Hematopoietic multipotent progenitor cell treated with erythropoietin and hydrocortisone succinate and interleukin-3 and kit ligand, for 6 days (in vitro differentiated cells): ENCODE measurements at regions not wholly inside any gene's neighbourhood (a gene's known extent, or its start where the extent isn't known, plus 50 kb on each side); places are given as distances from the start of the nearest gene placed in this dataset.
"Not testable (repeated sequence)": the region's sequence is repeated elsewhere in the genome, so short reads cannot be mapped to it uniquely, and the experiment has no call there.

ENCODE experiments used
- DNase-seq: peaks from one replicate; pipeline ENCODE4 v3.0.0-alpha.2; 2015

DNA sequence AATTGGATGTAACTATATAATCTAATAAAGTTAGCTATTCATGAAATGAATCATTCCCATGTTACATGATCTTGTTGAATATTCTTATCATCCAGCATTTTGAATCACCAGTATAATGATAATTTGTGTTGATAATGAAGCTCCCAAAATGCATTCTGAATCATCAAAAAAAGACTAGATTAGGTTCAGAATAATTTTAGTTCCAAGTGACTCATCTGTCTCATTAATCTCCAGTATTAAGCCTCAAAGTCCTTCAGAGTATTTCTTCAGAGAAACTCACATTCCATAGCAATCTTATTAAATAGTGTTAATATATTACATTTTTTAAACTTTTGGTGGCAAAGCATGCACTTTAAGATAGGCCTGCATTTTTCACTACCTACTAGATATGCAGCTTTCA lies 207.5 kb downstream of the SLITRK5 start:
- DNase-seq: no peak

DNA sequence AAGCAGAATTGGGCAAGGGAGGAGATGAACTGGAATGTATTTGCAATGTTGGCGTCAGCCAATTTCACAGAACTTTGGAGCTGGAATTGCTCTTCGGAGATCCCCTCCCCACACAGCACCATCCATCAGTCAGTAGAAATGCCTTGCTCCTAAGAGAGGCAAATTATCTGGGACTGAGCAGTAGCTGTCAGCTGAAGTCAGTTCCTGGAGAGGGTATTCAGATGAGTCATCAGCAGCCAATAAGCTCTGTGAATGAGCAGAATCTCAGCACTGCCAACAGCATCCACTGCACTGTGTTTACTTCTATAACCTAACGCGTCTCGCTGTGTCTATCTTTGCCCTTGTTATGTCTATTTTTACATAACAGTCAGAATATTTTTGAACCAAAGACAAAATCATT lies 213.7 kb downstream of the SLITRK5 start:
- no peak for DNase-seq

DNA sequence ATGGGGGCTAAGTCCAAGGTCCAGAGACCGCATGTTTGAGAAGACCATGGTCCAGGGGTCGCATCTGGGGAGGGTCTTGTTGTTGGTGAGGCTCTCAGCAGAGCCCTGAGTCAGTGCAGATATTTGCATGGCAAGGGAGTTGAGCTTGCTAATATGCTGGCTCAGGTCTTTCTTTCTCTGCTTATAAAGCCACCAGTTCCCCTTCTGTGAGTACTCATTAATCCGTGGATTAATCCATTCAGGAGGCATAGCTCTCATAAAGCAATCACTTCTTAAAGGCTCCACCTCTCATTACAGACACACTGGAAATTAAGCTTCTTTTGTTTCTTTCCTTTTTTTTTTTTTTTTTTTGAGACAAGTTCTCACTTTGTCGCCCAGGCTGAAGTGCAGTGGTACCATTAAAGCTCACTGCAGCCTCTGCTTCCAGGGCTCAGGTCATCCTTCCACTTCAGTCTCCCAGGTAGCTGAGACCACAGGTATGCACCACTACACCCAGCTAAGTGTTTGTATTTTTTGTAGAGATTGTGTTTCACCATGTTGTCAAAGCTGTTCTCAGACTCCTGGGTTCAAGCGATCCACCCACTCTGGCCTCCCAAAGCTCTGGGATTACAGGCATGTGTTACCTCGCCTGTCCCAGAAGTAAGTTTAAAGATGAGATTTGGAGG lies 216.4 kb downstream of the SLITRK5 start:
- no peak for DNase-seq

DNA sequence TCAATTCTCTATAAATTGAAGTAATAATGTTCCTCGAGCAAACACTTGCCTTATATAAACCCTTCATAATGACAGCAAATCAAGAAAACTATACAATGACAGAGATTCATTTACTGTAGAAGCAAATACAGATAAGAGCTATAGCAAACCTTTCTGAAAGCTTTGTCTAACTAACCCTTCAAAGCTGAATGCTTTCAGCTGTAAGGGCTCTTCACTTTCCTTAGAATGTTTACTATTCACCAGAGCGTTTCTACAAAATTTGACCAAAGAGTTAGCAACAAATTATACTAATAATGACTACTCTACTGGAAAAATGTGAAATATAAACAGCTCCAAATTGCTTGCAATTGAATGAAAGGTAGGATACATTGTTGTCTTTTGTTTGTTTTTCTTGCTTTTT lies 218.1 kb downstream of the SLITRK5 start:
- no peak for DNase-seq

DNA sequence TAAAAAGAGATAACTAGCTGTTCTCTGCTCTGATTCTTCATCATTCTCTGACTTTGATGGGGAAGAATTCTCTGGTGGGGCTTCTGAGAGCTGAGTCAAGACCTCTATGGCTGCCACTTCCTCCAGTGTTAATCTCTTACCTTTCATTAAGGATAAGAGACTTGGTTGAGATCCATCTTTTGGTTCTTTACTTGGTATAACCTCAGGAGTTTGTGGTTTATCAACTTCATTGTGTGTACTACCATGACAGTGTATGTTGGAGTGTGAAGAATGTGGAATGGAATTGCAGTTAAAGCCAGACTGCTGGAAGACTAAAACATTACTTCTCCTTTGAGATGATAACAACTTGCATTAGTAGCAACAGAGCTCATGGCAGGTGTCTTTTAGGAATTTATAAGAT lies 222.0 kb downstream of the SLITRK5 start:
- no peak for DNase-seq

DNA sequence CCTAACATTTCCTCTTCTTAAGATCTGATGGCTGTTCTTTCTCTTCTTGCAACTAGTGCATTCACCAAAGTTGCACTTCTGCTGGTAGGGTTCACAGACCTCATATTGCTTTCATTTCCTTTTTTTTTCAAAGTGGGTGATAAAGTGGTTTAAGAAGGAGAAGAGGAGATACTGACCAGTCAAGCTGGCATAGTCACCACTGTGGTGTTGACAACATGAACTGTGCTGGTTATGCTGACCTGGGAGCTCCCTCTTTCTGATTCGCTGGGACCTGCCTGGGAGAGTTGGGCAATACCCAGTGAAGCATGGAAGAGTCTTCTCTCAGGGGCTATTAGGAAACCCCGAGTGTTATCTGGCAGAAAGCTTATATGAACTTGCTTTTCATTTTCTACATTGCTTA lies 222.9 kb downstream of the SLITRK5 start:
- no peak for DNase-seq

DNA sequence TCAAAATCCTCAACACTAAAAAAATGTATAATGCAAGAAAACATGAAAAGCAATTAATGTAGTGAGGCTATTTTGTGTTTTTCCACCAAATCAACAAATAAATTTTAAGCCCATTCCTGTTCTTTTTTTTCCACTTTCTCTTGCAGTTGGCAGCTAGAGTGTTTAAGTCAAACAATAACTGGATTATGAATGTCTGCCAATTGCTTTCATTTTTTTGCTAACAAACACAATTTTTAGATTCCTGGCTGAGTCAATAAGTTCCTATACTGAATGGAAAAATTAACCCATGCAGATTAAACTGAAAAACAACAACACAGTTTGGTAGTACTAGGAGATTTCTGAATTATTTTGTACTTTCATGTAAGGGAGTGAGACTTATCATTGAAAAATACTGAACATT lies 232.4 kb downstream of the SLITRK5 start:
- no peak for DNase-seq

DNA sequence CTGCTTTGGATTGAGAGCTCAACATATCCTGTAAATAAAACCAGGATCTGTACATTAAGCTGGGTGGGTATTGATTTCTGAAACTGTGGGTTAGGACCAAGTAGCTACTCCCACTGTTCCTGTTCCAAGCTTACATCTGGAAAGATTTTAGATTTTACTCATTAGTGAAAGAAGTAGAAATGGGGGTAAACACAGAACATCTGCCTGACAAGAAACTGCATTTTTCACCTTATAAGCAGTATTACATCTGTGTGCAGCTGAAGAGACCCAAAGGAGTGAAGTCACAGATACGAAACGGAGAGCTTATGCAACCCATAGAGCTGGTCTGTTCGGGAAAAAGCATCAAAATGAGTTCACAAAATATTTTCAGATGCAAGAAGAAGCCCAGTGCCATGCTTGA lies 235.2 kb downstream of the SLITRK5 start:
- no peak for DNase-seq

DNA sequence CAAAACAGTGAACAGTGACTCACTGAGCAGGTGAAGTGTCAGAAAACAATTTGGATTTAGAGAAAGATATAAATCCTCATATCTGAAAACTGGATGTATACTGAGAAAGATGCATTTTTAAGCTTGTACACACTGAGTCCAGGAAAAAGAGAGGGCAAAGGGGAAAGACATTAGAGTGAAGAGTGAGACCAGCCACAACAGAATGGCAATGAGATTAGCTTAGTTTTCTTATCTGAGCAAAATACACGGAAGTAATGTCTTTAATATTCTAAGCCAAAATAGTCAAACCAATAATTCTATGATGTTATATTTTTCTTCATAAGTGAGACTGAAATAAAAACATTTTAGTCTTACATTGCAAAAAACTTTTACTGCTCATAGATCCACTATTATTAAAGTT lies 236.0 kb downstream of the SLITRK5 start:
- no peak for DNase-seq

DNA sequence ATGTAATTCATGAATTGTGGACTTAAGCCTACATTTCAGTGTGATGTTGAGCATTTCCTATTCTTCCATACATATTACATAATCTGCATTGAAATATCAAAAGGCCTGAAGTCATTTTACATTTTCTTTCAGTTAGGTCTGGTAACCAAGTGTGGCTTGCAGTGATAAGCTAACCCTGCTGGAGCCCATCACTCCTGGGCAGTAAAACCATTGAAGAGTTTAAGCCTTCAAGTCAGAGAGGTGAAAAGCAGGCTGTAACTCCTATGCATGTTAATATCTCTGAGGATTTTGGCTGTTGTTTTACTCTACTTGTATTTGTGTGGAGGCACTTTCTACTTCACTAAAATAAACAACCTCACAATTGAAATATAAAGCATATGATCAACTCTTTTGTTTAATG lies 248.8 kb downstream of the SLITRK5 start:
- no peak for DNase-seq

DNA sequence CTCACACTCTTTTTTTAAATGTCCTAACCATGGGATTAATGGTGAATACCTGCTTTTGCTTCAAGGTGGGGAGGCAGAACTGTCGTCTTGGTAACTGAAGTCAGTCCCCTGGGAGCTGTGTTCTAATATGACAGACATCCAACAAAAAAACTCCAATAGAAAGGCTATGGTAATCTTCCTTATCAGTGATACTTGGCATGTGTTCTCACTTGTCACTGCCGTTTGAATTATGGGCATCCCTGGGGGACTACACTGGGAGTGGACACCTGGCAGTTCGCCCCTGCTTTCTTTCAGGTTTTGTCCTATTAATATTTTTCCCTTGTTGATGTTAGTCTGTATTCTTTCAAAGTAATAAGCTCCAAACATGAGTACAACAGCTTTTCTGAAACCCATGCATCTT lies 252.6 kb downstream of the SLITRK5 start:
- DNase-seq: no peak

DNA sequence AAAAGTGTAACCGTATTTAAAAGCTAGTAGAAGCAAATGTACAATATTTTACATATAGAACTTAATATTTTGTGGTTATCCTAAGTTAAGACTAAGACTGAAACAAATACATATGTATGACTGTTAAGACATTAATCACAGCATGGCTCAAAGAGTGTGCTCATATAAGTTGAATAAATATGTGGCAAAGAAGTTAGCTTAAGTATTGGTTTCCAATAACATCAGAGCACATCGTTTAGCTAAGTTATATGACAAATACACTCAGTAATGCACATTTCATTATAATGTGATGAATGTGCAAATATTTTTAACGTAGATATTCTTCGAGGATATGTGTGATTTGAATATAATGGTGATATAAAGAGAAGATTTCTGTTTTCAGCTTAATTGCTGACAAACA lies 253.8 kb downstream of the SLITRK5 start:
- DNase-seq: no peak

DNA sequence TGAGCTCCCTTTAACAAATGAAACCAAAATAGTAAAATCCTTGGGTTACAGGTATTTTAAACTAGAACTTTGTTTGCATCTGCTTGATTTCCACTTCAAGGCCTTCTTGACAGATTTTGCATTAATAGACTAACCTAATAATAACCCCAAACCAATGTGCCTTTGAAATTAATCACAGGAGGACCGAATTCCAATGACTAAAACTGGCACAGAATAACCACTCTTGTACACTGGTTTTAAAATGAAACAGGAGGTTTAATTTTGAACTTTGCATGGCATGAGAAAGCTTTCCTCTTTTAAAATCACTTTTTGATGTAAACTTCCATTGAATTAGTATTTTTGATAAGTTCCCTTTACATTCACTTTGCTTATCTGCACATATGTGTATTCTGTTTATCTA lies 269.6 kb downstream of the SLITRK5 start:
- no peak for DNase-seq

DNA sequence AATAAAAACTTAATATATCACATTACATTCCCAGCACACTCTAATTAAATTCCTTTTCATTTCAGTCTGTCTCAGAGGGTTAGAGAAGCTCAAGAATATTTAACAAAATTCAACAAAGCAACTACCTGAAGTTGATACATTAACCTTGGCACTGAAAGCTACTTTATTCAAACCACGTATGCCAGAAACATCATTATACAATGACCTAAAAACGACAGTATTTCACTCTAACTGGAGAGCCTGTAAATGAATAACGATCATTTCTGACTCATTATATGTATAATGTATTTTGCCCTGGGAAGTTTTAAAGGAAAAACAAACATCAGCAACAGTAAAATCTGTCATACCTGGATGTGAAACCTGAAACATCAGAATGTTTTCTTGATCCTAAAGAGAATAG lies 270.1 kb downstream of the SLITRK5 start:
- DNase-seq: no peak

DNA sequence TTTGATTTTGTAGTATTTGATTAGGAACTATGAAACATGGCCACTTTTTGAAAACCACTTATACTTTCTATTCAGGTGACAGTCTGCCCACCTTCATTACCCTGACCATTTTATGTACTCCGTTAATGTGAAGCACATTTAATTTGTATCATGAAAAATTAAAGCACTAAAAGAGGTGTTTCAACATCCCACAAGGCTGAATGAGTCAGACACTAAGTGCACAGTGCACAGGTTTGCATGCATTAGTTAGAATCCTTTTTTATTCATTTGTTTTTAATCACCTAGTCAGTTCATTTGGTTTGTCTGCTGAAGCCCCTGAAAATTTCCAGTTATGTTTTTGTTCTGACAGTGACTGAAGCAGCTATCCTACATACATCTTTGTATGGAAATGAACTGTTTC lies 271.0 kb downstream of the SLITRK5 start:
- DNase-seq: no peak

DNA sequence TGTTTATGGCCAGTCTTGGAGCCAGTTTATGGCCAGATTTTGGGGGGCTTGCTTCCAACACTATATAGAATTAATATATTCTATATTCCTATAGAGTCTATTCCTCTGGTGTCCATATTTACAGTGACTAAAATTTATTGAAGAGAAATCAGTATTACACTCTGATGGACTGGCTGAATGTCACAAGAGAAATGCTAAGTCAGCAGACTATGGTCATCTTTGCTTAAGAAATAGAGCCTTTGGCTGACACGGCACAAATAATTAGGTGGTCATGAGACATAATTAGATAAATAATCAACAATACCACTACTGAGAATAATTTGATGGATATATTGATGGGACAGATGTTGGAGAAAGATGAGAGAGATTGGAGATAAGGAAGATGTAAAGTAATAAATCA lies 272.9 kb downstream of the SLITRK5 start:
- DNase-seq: no peak

DNA sequence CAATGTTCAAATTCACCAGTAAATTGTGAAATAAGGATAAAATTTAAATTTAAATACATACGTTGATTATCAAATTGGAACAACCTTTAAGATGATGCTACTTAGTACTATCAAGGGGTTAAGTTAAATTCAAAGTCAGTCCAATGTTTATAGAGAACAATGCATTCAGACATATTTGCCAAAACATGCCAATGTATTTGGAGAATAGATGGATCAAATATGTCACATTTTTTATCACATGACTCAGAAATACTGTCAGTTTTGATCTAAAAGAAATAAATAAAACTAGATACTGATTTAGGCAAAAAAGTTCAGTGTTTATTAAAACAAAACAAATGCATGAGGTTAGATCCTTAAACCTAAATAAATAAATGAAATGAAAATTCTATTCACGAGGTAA lies 281.2 kb downstream of the SLITRK5 start:
- DNase-seq: no peak

DNA sequence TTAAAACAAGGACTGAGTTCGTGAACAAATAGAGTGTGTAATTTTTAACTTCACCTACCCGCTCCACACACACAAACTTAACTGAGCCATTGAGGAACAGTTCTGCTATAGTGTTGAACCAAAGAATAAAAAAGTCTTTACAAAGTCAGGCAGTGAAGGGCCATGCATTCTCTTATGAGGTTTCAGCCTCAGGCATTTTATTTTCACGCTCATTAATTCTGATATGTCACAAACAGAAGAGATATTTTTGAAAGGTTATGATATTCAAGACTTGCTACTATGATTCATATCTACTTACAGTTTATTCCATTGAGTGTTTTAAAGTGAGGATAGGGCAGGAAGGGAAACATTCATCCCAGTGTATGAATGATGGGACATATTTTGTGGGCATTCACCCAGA lies 282.2 kb downstream of the SLITRK5 start:
- no peak for DNase-seq

DNA sequence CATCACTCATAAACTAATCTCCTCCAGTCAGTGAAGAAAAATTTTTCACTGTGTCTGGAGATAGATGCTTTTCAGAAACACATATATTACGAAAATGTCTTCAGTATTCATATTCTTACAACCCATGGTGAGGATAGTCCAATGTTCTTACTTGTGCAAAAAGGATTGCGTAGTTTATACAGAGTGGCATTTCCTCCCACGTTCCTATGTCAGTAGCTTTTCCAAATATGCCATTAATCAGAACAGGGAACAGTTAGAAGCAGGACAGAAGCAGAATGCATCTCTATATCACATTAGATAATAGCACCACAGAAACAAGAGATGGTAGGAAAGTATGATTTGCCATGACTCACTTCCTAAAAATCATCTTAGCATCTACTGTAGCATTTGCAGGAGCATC lies 282.9 kb downstream of the SLITRK5 start:
- no peak for DNase-seq

DNA sequence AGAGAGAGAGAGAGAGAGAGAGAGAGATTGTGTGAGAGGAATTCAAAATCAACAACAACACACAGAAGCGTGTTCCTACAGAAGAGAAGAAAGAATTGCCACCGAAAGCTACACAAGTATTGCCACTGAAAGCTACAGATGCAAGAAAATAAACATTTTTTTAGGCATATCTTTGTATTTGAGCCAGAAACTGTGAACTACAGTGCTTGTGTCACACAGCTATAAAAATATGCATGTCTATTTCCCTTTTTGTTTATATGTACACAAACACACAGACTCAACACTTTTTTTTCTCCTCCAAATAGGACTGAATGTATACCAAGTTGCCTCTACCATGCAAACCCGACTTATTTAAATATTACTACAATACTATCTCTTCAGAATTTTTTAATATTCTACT lies 290.4 kb downstream of the SLITRK5 start:
- no peak for DNase-seq

DNA sequence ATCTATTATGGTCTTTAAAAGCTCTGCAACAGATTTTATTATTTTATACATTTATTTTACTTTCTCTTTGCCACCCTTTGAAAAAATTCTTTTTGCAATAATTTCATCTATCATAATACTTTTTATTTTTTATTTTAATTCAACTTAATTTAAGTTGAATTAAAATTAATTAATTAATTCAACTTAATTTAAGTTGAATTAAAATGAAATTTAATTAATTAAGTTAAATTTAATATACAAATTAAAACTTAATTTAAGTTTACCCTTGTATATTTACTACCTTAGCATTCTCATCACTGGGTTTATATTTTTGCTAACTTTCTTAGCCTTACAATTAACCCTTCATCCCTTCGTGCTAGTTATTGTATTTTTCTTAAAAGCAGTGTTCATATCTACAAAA lies 301.4 kb downstream of the SLITRK5 start:
- DNase-seq: no peak

DNA sequence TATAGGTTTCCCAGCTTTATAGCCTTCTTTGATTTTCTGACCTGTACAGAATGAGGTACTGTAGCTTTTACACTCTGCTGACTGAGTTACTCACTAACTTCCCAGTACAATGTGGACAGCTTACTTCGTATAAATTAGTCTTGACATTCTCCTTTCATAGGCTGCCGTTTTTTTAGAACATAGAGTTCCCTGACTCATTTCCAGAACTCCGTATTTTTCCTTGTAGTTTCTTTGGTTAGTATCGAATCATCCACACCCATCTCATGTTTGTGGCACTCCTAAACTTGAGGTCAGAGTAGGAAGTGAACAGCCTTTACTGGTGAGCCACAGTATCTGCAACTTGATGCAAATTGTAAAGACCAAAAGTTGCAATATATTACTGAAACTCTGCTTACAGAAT lies 303.9 kb downstream of the SLITRK5 start:
- no peak for DNase-seq

DNA sequence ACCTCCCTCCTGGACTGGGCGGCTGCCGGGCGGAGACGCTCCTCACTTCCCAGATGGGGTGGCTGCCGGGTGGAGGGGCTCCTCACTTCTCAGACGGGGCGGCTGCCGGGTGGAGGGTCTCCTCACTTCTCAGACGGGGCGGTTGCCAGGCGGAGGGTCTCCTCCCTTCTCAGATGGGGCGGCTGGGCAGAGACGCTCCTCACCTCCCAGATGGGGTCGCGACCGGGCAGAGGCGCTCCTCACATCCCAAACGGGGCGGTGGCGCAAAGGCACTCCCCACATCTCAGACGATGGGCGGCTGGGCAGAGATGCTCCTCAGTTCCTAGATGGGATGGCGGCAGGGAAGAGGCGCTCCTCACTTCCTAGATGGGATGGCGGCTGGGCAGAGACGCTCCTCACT lies 305.5 kb downstream of the SLITRK5 start:
- DNase-seq: not testable (repeated sequence)

DNA sequence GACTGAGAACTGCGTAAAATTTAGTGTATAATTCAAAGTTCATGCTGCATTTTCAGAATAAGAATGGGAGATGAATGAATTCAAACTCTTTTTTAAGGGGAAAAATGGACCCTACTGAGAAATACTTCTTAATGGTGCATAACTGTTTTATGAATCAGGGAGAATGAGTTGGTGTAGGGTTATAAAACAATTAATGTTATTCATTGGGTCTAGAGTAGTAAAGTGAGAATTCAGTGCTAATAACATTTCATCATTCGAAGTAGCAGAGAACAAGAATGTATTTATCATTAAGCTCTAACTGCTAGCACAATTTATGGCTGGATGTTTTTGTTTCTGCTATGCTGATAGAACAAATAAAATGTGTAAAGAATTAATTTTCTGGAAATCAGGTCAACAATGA lies 310.2 kb downstream of the SLITRK5 start:
- no peak for DNase-seq

DNA sequence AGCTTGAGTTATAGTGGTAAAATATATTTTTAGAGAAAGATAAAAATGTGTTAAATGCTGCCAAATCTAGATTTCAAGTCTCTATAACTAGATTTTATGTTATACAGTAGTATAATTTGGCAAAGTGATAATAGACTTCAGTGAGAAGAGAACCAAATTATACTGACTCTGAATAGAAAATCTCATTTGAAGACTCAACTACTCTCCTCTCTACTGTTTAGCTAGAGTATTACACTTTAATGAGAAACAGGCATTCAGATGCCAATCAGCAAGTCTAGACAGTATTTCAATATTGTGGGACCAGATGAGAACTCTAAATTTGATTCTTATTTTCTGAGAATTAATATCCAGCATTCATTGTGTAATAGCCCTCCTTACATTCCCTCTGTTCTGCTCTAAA lies 311.2 kb downstream of the SLITRK5 start:
- no peak for DNase-seq
